ENCODE measurements at regions not wholly inside any gene's neighbourhood (a gene's known extent, or its start where the extent isn't known, plus 50 kb on each side); places are given as distances from the start of the nearest gene placed in this dataset.

DNA sequence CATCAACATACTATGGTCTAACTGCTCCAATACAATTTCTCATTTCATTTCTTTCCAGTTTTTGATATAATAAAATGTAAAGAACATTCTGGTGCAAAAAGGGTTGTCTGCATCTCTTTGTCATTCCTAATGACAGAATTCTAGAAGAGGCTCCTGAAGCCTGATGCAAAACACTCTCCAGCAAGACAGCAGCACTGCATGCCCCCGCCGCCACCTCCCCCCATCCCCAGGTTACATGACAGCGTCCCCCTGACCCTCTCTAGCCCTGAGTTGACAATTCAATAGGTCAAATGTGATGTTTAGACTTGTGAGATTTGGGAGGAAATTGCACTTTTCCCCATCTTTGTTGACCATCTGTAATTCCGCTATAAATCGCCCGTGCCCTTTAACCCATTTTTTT is 64.6 kb upstream of the C1orf21 start:
- no peak for DNase-seq
- no peak overlapping the region for H3K9ac ChIP-seq (ENCODE audit: low read depth in 2 of 2, low read length in 2 of 2)
- no peak overlapping the region for H3K27ac ChIP-seq
- intact Hi-C loops (cut with DNase I), result no loop called here
- H3K9me3 ChIP-seq, result no peaks in the 10 kb centered on the region
- H3K4me3 ChIP-seq, result no peak overlapping the region
- H3K36me3 ChIP-seq, result no peaks in the 10 kb centered on the region
- TF ChIP-seq, protein P1, sequence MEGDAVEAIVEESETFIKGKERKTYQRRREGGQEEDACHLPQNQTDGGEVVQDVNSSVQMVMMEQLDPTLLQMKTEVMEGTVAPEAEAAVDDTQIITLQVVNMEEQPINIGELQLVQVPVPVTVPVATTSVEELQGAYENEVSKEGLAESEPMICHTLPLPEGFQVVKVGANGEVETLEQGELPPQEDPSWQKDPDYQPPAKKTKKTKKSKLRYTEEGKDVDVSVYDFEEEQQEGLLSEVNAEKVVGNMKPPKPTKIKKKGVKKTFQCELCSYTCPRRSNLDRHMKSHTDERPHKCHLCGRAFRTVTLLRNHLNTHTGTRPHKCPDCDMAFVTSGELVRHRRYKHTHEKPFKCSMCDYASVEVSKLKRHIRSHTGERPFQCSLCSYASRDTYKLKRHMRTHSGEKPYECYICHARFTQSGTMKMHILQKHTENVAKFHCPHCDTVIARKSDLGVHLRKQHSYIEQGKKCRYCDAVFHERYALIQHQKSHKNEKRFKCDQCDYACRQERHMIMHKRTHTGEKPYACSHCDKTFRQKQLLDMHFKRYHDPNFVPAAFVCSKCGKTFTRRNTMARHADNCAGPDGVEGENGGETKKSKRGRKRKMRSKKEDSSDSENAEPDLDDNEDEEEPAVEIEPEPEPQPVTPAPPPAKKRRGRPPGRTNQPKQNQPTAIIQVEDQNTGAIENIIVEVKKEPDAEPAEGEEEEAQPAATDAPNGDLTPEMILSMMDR (IDR thresholded peaks at IDR 0.05), result no peak
- H3K4me1 ChIP-seq, result no peaks in the 10 kb centered on the region
- no peaks in the 10 kb centered on the region for H3K27me3 ChIP-seq

DNA sequence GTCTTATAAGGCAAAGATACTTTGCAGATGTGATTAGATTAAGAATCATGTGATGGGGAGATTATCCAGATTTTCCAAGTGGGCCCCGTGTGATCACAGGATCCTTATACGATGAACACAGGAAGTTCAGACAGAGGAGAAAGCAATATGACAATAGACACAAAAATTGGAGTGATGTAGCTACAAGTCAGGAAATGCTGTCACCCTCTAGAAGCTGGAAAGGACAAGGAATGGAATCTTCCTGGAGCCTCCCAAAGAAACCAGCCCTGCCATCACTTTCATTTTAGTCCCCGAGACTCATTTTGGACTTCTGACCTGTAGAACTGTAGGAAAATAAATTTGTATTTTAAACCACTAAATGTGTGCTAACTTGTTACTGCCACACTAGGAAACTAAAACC is 61.9 kb upstream of the C1orf21 start:
- Histone ChIP-seq H3K4me1 (no peaks in the 10 kb centered on the region), H3K9ac (ENCODE audit: low read depth in 2 of 2, low read length in 2 of 2) (no peak overlapping the region)
- intact Hi-C loops (cut with DNase I), result no loop called here

DNA sequence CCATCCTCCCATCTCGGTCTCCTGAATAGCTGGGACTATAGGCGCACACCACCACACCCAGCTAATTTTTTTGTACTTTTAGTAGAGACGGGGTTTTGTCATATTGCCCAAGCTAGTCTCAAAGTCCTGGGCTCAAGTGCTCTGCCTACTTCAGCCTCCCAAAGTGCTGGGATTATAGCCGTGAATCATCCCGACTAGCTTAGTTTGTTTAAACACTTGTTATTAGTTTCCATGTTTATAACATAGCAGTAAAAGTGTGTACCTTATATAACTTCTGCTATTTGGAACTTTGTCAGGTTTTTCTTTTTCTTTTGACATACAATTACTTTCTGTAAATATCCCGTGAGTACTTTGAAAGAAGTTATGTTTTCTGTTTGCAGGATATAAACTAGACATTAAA is 60.6 kb upstream of the C1orf21 start:
- H3K9me3 ChIP-seq, result no peaks in the 10 kb centered on the region
- H3K27ac ChIP-seq, result no peak overlapping the region
- H3K4me3 ChIP-seq, result no peak overlapping the region
- DNase-seq, result peak; percentile 25
- intact Hi-C loops (cut with DNase I), result no loop called here
- no peaks in the 10 kb centered on the region for H3K36me3 ChIP-seq
- H3K9ac ChIP-seq (ENCODE audit: low read depth in 2 of 2, low read length in 2 of 2), result no peak overlapping the region
- TF ChIP-seq, protein P1 (IDR thresholded peaks at IDR 0.05), result no peak
- H3K4me1 ChIP-seq, result no peaks in the 10 kb centered on the region
- no peaks in the 10 kb centered on the region for H3K27me3 ChIP-seq

More for the DNA sequence above, 61.9 kb upstream of the C1orf21 start:
- Histone ChIP-seq H3K4me3 (no peak overlapping the region), H3K9me3 (no peaks in the 10 kb centered on the region), H3K27me3 (no peaks in the 10 kb centered on the region), H3K36me3 (no peaks in the 10 kb centered on the region), H3K27ac (no peak overlapping the region)
- TF ChIP-seq, protein P1 (IDR thresholded peaks at IDR 0.05), result no peak
- no peak for DNase-seq

DNA sequence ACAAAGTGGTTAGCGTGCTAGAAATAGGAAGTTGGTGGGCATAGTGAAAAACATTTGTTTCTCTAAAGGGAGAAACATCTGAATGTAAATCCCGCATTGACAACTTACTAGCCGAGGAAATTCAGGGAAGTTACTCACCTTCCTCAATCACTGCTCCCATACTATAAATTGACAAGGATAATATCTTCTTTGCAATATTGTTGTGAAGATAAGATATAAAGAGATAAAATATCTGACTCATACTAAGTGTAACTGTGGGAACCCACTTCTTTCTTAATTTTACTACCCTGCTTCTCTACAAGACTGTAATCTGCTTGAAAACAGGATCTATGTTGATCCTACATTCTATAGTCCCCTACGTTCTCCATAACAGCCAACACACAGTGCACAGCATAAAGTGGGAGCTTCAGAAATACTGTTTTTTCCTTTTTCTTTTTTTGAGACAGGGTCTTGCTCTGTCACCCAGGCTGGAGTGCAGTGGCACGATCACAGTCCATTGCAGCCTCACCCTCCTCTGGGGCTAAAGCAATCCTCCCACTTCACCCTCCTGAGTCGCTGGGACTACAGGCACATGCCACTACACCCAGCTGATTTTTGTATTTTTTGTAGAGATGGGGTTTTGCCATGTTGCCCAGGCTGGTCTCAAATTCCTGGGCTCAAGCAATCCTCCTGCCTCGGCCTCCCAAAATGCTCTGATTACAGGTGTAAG is 57.4 kb upstream of the C1orf21 start:
- no peak overlapping the region for H3K27ac ChIP-seq
- no peaks in the 10 kb centered on the region for H3K4me1 ChIP-seq
- no peaks in the 10 kb centered on the region for H3K36me3 ChIP-seq
- no peaks in the 10 kb centered on the region for H3K9me3 ChIP-seq
- no peaks in the 10 kb centered on the region for H3K27me3 ChIP-seq
- DNase-seq, result no peak
- H3K4me3 ChIP-seq, result no peak overlapping the region
- TF ChIP-seq, protein P1 (IDR thresholded peaks at IDR 0.05), result no peak
- no peak overlapping the region for H3K9ac ChIP-seq (ENCODE audit: low read depth in 2 of 2, low read length in 2 of 2)
- intact Hi-C loops (cut with DNase I), result no loop called here

DNA sequence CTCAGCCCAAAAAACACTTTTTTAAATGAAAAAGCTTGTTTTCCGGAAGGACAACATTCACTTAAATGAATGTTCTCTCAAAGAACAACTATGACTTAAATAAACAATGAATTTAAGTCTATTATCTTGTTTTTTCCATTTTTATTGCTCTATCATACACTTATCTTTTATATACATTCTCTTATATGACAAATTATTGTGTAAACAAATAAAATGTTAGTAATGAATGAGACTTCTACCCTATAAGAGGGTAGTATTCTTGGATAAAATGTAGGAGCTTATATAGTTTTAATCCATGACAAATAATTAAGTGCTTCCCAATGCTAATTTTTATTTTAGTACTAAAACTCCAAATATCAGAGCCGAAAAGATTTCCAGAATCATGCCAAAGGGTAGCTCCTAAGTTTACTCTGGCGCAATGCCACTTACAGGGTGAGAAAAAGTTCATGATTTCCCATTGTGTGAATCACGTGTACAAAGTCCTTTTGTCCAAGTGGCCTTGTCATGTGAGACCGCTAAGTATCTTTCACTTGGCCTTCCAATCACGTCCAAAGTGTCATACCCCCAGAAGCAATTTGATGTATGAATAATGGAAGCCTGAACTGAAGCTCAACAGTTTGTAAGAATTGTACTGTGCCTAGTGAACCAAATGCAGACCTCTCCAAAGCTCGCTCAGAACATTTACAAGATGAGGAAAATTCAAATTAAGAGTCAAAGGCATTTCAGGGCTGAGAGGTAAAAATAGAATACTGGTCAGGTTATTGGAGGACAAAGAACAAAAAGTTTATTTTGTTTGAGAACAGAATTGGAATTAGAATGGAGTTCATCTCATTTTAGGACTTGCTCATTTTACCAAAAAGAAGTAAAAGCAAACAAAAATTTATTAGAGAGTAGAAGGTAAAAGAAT is 56.6 kb upstream of the C1orf21 start:
- Histone ChIP-seq H3K4me1 (no peaks in the 10 kb centered on the region), H3K9me3 (no peaks in the 10 kb centered on the region), H3K27ac (no peak overlapping the region), H3K4me3 (no peak overlapping the region), H3K27me3 (no peaks in the 10 kb centered on the region), H3K9ac (ENCODE audit: low read depth in 2 of 2, low read length in 2 of 2) (no peak overlapping the region), H3K36me3 (no peaks in the 10 kb centered on the region)
- intact Hi-C loops (cut with DNase I), result no loop called here
- TF ChIP-seq, protein P1 (IDR thresholded peaks at IDR 0.05), result no peak
- peak; percentile 77 for DNase-seq

Measured in colonic mucosa (tissue), 4 donors.